HepG2 (cell line): ENCODE measurements at regions not wholly inside any gene's neighbourhood (a gene's known extent, or its start where the extent isn't known, plus 50 kb on each side); places are given as distances from the start of the nearest gene placed in this dataset.
"Not testable (repeated sequence)": the region's sequence is repeated elsewhere in the genome, so short reads cannot be mapped to it uniquely, and the experiment has no call there.

ENCODE experiments used
- ATAC-seq: fragments of 200-7000 bp; cut with Tn5 transposase; 3 replicates; pipeline ENCODE4 v1.9.1; 2020; ENCODE audit warnings: mild to moderate bottlenecking, moderate library complexity
- BruUV-seq: library from RNA; stranded (reverse); fragments of 400-500 nt; replicated peaks from 2 replicates; lab custom pipeline; 2021; lab: Mats Ljungman, UMichigan
- CTCF ChIA-PET: fragments of 300-600 bp; formaldehyde crosslinking; extraction: SDS; loops from one replicate; lab custom pipeline; 2021; ENCODE audit warnings: low total read pairs, inconsistent platforms, low intra/inter-chr PET ratio; lab: Yijun Ruan, JAX
- POLR2A ChIA-PET: fragments of 350-600 bp; sonication (Branson Sonifier 250); formaldehyde crosslinking; loops from one replicate; lab custom pipeline; 2020; ENCODE audit warnings: antibody characterized with exemption, inconsistent platforms; lab: Yijun Ruan, JAX
- DNase-seq: peaks from one replicate; pipeline ENCODE4 v3.0.0-alpha.2; 2015; ENCODE audit warnings: low spot score
- FAIRE-seq: peaks from 3 replicates; lab custom pipeline; 2011; peaks lifted over from hg19 to GRCh38; lab: Jason Lieb, UNC
- H2AFZ ChIP-seq: one replicate; pipeline ENCODE4 v1.6.1; 2011; ENCODE audit warnings: low read length, inconsistent platforms
- H3K27ac ChIP-seq: fragments of 300-600 bp; 3 replicates; pipeline ENCODE4 v1.8.0; 2011; ENCODE audit warnings: mixed run types, mild to moderate bottlenecking, mixed read lengths, low read length, inconsistent platforms; ENCODE audit not compliant: insufficient read depth; ENCODE audit errors: extremely low read length
- H3K27me3 ChIP-seq, 2 experiments: fragments of 200-600 bp in 1 of 2; 2 replicates in 1 of 2; 3 replicates in 1 of 2; pipeline versions ENCODE4 v1.6.0 to v1.8.0; 2011; ENCODE audit warnings: low read length in 2 of 2, mild to moderate bottlenecking in 2 of 2, moderate library complexity in 2 of 2, inconsistent platforms in 1 of 2; ENCODE audit not compliant: insufficient read depth in 2 of 2, control insufficient read depth in 1 of 2
- H3K36me3 ChIP-seq, 2 experiments: fragments of 200-600 bp in 1 of 2; replicated peaks in 1 of 2; 2 replicates in 1 of 2; 3 replicates in 1 of 2; pipeline versions ENCODE4 v1.5.1 to v1.8.0; 2011; ENCODE audit warnings: low read length in 2 of 2, inconsistent platforms in 1 of 2; ENCODE audit not compliant: insufficient read depth in 2 of 2, control insufficient read depth in 1 of 2
- H3K4me1 ChIP-seq: 2 replicates; pipeline ENCODE4 v1.5.1; 2012; ENCODE audit warnings: low read length, inconsistent platforms; ENCODE audit not compliant: insufficient read depth
- H3K4me2 ChIP-seq: 2 replicates; pipeline ENCODE4 v1.6.0; 2011; ENCODE audit warnings: low read depth, low read length, inconsistent platforms
- H3K4me3 ChIP-seq, 3 experiments: fragments of 200-600 bp in 1 of 3; sonication (generic), shearing (Covaris generic) in 1 of 3; replicated peaks in 1 of 3; 2 replicates each; pipeline ENCODE4 v1.5.1; 2011 to 2016; ENCODE audit warnings: low read length in 3 of 3, inconsistent platforms in 2 of 3, low read depth in 2 of 3, mild to moderate bottlenecking in 2 of 3, control low read depth in 1 of 3, mixed read lengths in 1 of 3; ENCODE audit not compliant: insufficient read depth in 1 of 3
- H3K79me2 ChIP-seq: one replicate; pipeline ENCODE4 v1.6.1; 2011; ENCODE audit warnings: low read length, inconsistent platforms; ENCODE audit not compliant: insufficient read depth
- H3K9ac ChIP-seq: 2 replicates; pipeline ENCODE4 v1.6.0; 2011; ENCODE audit warnings: mild to moderate bottlenecking, low read depth, low read length, inconsistent platforms; ENCODE audit not compliant: insufficient read depth
- H3K9me3 ChIP-seq: 2 replicates; pipeline ENCODE4 v1.5.1; 2012; ENCODE audit warnings: mild to moderate bottlenecking, low read length
- H4K20me1 ChIP-seq: 2 replicates; pipeline ENCODE4 v1.6.0; 2011; ENCODE audit warnings: inconsistent platforms, mild to moderate bottlenecking, low read length, moderate library complexity; ENCODE audit not compliant: insufficient read depth
- CBX2 ChIP-seq, 2 experiments: fragments of 200-600 bp in 1 of 2; sonication (generic); formaldehyde crosslinking in 1 of 2; IDR thresholded peaks; 2 replicates each; pipeline versions ENCODE4 v1.7.0 to v1.8.1; 2018 to 2022; ENCODE audit warnings: low read depth in 2 of 2, low read length in 1 of 2, mild to moderate bottlenecking in 1 of 2, missing genetic modification reagents in 1 of 2
- CBX5 ChIP-seq: sonication (generic); formaldehyde crosslinking; IDR thresholded peaks from 2 replicates; pipeline ENCODE4 v1.4.0; 2020; ENCODE audit warnings: missing genetic modification reagents, borderline replicate concordance
- KDM5A ChIP-seq: fragments of 200-600 bp; sonication (generic); IDR thresholded peaks from 2 replicates; pipeline ENCODE4 v1.7.0; 2018; ENCODE audit warnings: antibody characterized with exemption, mild to moderate bottlenecking, low read length, borderline replicate concordance
- ONECUT2 ChIP-seq: sonication (generic); formaldehyde crosslinking; IDR thresholded peaks from 2 replicates; pipeline ENCODE4 v1.4.0; 2020; ENCODE audit warnings: missing genetic modification reagents
- PRMT3 ChIP-seq: sonication (generic); formaldehyde crosslinking; IDR thresholded peaks from 2 replicates; pipeline ENCODE4 v1.8.1; 2022; ENCODE audit warnings: low read depth, mild to moderate bottlenecking, moderate library complexity, missing genetic modification reagents, borderline replicate concordance
- SKI ChIP-seq: fragments of 450-650 bp; IDR thresholded peaks from one replicate; pipeline ENCODE4 v1.6.1; 2018; ENCODE audit warnings: mild to moderate bottlenecking; ENCODE audit not compliant: partially characterized antibody
- ZBTB1 ChIP-seq: sonication (generic); formaldehyde crosslinking; IDR thresholded peaks from 2 replicates; pipeline ENCODE4 v1.4.0; 2020; ENCODE audit warnings: missing genetic modification reagents, borderline replicate concordance
- ZFP62 ChIP-seq: sonication (generic); formaldehyde crosslinking; IDR thresholded peaks from 2 replicates; pipeline ENCODE4 v1.4.0; 2020; ENCODE audit warnings: missing genetic modification reagents
- ZFP90 ChIP-seq: sonication (generic); formaldehyde crosslinking; IDR thresholded peaks from 2 replicates; pipeline ENCODE4 v1.8.0; 2022; ENCODE audit warnings: missing genetic modification reagents, mild to moderate bottlenecking, inconsistent platforms, borderline replicate concordance
- ZNF558 ChIP-seq: sonication (generic); formaldehyde crosslinking; IDR thresholded peaks from 2 replicates; pipeline ENCODE4 v1.9.0; 2022; ENCODE audit warnings: mild to moderate bottlenecking, missing genetic modification reagents, borderline replicate concordance
- WGBS: methylation state at CpG from one replicate; pipeline ENCODE4 v1.1.6; 2017; ENCODE audit warnings: low lambda C conversion rate; 5-methylcytosine and 5-hydroxymethylcytosine counted together
- in situ Hi-C: cut with HindIII; loops from 2 replicates; pipeline ENCODE4 v1.10.0; 2017; ENCODE audit warnings: low pct_unique_long_range_greater_than_20kb; ENCODE audit not compliant: extremely low pct_ligation_motif_present
- intact Hi-C: fragments of 100-400 bp; cut with micrococcal nuclease; formaldehyde crosslinking; loops from one replicate; pipeline ENCODE4 v1.10.0; 2022; ENCODE audit not compliant: unreplicated experiment
- TF ChIP-seq, protein P1 (sequence below): sonication (generic); formaldehyde crosslinking; IDR thresholded peaks from 2 replicates; pipeline ENCODE4 v1.4.0; 2020; ENCODE audit warnings: missing genetic modification reagents, mild to moderate bottlenecking, borderline replicate concordance
- TF ChIP-seq, protein P2 (sequence below): sonication (generic); formaldehyde crosslinking; IDR thresholded peaks from 2 replicates; pipeline ENCODE4 v1.5.0; 2020; ENCODE audit warnings: mild to moderate bottlenecking, missing genetic modification reagents

DNA sequence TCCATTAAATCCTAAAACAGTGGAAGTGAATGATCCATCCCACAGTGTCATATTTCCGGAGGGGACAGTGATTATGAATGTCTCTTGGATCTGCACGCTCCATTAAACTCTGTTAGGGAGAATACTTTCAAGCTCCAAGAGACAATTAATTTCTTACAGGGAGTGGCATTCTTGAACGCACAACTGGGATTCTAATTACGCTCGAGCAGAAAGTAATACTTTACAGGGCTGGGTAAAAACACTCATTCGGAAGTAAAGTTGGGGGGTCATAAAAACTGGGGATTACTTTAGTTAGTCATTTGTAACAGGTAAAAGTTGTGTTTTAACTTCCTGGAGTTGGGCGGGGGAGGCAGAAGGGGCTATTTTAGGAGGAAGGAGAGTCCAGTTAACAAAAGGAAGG lies 151.8 kb downstream of the ZFP64 start:
- H3K9ac ChIP-seq = no peak overlapping the region
- H3K9me3 ChIP-seq = no peaks in the 10 kb centered on the region
- 84% methylated on average over 7 of the region's 7 CpGs for WGBS
- no peak overlapping the region for H3K4me3 ChIP-seq
- ATAC-seq (no peak), FAIRE-seq (no peak)
- ChIA-PET POLR2A (no interaction called here), CTCF (no interaction called here)
- no peak overlapping the region for H3K4me2 ChIP-seq
- H3K27me3 ChIP-seq = no peaks in the 10 kb centered on the region
- no peak overlapping the region for H3K27ac ChIP-seq
- intact Hi-C loops (no loop called here), in situ Hi-C loops (no loop called here)
- no peak overlapping the region for H2AFZ ChIP-seq
- no peaks in the 10 kb centered on the region for H3K79me2 ChIP-seq
- no TSS peak for BruUV-seq
- TF ChIP-seq ZBTB1 (CRISPR knock-in tag) (no peak), ZNF558 (CRISPR knock-in tag) (no peak), ZFP62 (CRISPR knock-in tag) (no peak), PRMT3 (CRISPR knock-in tag) (no peak), ONECUT2 (CRISPR knock-in tag) (no peak), SKI (no peak), CBX5 (CRISPR knock-in tag) (no peak), ZFP90 (no peak), CBX2 (IDR thresholded peaks at IDR 0.05; ENCODE audit: low read depth, low read length) (no peak), CBX2 (CRISPR knock-in tag; IDR thresholded peaks at IDR 0.05; ENCODE audit: low read depth) (no peak), KDM5A (no peak)
- TF ChIP-seq, protein P1, sequence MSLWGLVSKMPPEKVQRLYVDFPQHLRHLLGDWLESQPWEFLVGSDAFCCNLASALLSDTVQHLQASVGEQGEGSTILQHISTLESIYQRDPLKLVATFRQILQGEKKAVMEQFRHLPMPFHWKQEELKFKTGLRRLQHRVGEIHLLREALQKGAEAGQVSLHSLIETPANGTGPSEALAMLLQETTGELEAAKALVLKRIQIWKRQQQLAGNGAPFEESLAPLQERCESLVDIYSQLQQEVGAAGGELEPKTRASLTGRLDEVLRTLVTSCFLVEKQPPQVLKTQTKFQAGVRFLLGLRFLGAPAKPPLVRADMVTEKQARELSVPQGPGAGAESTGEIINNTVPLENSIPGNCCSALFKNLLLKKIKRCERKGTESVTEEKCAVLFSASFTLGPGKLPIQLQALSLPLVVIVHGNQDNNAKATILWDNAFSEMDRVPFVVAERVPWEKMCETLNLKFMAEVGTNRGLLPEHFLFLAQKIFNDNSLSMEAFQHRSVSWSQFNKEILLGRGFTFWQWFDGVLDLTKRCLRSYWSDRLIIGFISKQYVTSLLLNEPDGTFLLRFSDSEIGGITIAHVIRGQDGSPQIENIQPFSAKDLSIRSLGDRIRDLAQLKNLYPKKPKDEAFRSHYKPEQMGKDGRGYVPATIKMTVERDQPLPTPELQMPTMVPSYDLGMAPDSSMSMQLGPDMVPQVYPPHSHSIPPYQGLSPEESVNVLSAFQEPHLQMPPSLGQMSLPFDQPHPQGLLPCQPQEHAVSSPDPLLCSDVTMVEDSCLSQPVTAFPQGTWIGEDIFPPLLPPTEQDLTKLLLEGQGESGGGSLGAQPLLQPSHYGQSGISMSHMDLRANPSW = no peak
- TF ChIP-seq, protein P2, sequence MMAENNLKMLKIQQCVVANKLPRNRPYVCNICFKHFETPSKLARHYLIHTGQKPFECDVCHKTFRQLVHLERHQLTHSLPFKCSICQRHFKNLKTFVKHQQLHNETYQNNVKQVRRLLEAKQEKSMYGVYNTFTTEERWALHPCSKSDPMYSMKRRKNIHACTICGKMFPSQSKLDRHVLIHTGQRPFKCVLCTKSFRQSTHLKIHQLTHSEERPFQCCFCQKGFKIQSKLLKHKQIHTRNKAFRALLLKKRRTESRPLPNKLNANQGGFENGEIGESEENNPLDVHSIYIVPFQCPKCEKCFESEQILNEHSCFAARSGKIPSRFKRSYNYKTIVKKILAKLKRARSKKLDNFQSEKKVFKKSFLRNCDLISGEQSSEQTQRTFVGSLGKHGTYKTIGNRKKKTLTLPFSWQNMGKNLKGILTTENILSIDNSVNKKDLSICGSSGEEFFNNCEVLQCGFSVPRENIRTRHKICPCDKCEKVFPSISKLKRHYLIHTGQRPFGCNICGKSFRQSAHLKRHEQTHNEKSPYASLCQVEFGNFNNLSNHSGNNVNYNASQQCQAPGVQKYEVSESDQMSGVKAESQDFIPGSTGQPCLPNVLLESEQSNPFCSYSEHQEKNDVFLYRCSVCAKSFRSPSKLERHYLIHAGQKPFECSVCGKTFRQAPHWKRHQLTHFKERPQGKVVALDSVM (CRISPR knock-in tag) = no peak
- TF ChIP-seq, all 625 proteins: peak for 0
- Histone ChIP-seq H3K4me1 (peaks cover 33% of the 10 kb centered on the region), H4K20me1 (no peaks in the 10 kb centered on the region), H3K36me3 (no peaks in the 10 kb centered on the region)
- DNase-seq = no peak

DNA sequence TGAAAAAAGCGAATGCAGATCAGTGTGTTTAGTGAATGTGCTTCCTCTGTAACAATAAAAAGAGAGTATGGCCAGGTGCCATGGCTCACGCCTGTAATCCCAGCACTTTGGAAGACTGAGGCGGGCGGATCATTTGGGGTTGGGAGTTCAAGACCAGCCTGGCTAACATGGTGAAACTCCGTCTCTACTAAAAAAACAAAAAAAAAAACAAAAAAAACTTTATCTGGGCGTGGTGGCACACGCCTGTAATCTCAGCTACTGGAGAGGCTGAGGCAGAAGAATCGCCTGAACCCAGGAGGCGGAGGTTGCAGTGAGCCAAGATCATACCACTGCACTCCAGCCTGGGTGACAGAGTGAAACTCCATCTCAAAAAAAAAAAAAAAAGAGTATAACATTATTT lies 152.9 kb downstream of the ZFP64 start:
- ATAC-seq, H3K27me3 ChIP-seq, H4K20me1 ChIP-seq, H3K79me2 ChIP-seq, FAIRE-seq, intact Hi-C loops, H3K36me3 ChIP-seq, BruUV-seq, DNase-seq, H3K4me3 ChIP-seq, H3K4me2 ChIP-seq, H3K27ac ChIP-seq, H2AFZ ChIP-seq, H3K9ac ChIP-seq, in situ Hi-C loops, CTCF ChIA-PET, H3K9me3 ChIP-seq, POLR2A ChIA-PET: not testable (repeated sequence)
- 86% methylated on average over 9 of the region's 9 CpGs for WGBS
- H3K4me1 ChIP-seq = peaks cover 25% of the 10 kb centered on the region
